ENCODE measurements at regions not wholly inside any gene's neighbourhood (a gene's known extent, or its start where the extent isn't known, plus 50 kb on each side); places are given as distances from the start of the nearest gene placed in this dataset.

- TF ChIP-seq BHLHE40 (IDR thresholded peaks at IDR 0.05; ENCODE audit: low read length) (no peak), MEIS2 (CRISPR knock-in tag; IDR thresholded peaks at IDR 0.05) (no peak), HDAC2 (CRISPR knock-in tag; IDR thresholded peaks at IDR 0.05) (no peak), ZNF549 (CRISPR knock-in tag; IDR thresholded peaks at IDR 0.05) (no peak), TCF7L2 (IDR thresholded peaks at IDR 0.05; ENCODE audit: low read depth, low read length) (no peak), POLR2AphosphoS5 (IDR thresholded peaks at IDR 0.05; ENCODE audit: low read depth, low read length) (no peak), MZF1 (CRISPR knock-in tag; IDR thresholded peaks at IDR 0.05; ENCODE audit: borderline replicate concordance) (no peak), FOXM1 (CRISPR knock-in tag; IDR thresholded peaks at IDR 0.05) (no peak)
Measured at GRCh38 chr3:194800002-194800401, 114.3 kb downstream of the FAM43A start.
